ENCODE measurements at regions not wholly inside any gene's neighbourhood (a gene's known extent, or its start where the extent isn't known, plus 50 kb on each side); places are given as distances from the start of the nearest gene placed in this dataset.

- peaks cover 2% of the 10 kb centered on the region for H3K27me3 ChIP-seq (ENCODE audit: insufficient read depth, low read length, poor library complexity)
- DNase-seq (no peak), ATAC-seq (ENCODE audit: insufficient read depth, low read depth) (no peak)
- no peaks in the 10 kb centered on the region for H3K79me2 ChIP-seq (ENCODE audit: insufficient read depth, low read length)
- H3K27ac ChIP-seq (ENCODE audit: low read length): no peak overlapping the region
- no peaks in the 10 kb centered on the region for H4K20me1 ChIP-seq (ENCODE audit: insufficient read depth, low read length)
- H3K4me2 ChIP-seq (ENCODE audit: insufficient read depth, low read length): no peak overlapping the region
- H3K9me3 ChIP-seq (ENCODE audit: insufficient read depth, low read length, severe bottlenecking): no peaks in the 10 kb centered on the region
- TF ChIP-seq, protein P1, sequence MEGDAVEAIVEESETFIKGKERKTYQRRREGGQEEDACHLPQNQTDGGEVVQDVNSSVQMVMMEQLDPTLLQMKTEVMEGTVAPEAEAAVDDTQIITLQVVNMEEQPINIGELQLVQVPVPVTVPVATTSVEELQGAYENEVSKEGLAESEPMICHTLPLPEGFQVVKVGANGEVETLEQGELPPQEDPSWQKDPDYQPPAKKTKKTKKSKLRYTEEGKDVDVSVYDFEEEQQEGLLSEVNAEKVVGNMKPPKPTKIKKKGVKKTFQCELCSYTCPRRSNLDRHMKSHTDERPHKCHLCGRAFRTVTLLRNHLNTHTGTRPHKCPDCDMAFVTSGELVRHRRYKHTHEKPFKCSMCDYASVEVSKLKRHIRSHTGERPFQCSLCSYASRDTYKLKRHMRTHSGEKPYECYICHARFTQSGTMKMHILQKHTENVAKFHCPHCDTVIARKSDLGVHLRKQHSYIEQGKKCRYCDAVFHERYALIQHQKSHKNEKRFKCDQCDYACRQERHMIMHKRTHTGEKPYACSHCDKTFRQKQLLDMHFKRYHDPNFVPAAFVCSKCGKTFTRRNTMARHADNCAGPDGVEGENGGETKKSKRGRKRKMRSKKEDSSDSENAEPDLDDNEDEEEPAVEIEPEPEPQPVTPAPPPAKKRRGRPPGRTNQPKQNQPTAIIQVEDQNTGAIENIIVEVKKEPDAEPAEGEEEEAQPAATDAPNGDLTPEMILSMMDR (IDR thresholded peaks at IDR 0.05; ENCODE audit: borderline replicate concordance, extremely low read depth, low read length, poor library complexity, severe bottlenecking): no peak
- no peak for TF ChIP-seq EZH2 (IDR thresholded peaks at IDR 0.05; ENCODE audit: borderline replicate concordance, low read depth, low read length, severe bottlenecking)
- no peak overlapping the region for H3K4me3 ChIP-seq (ENCODE audit: low read depth in 1 of 2, low read length in 2 of 2)
- H3K36me3 ChIP-seq (ENCODE audit: insufficient read depth, low read length): no peaks in the 10 kb centered on the region
- no peak overlapping the region for H2AFZ ChIP-seq (ENCODE audit: low read depth, low read length)
- H3K4me1 ChIP-seq (ENCODE audit: insufficient read depth, low read length): no peaks in the 10 kb centered on the region
- no peak overlapping the region for H3K9ac ChIP-seq (ENCODE audit: low read depth, low read length)
These were observed 53.8 kb upstream of the P3H2 start for GRCh38 chr3:190174471-190174870.

GRCh38 chr3:190173426-190173825 is 52.7 kb upstream of the P3H2 start:
- ATAC-seq (ENCODE audit: insufficient read depth, low read depth): no peak
- H3K4me2 ChIP-seq (ENCODE audit: insufficient read depth, low read length): no peak overlapping the region

GRCh38 chr3:190172751-190173150 is 52.1 kb upstream of the P3H2 start:
- no peaks in the 10 kb centered on the region for H4K20me1 ChIP-seq (ENCODE audit: insufficient read depth, low read length)
- H3K4me1 ChIP-seq (ENCODE audit: insufficient read depth, low read length): no peaks in the 10 kb centered on the region
- H3K9ac ChIP-seq (ENCODE audit: low read depth, low read length): no peak overlapping the region
- no peaks in the 10 kb centered on the region for H3K79me2 ChIP-seq (ENCODE audit: insufficient read depth, low read length)
- H3K27me3 ChIP-seq (ENCODE audit: insufficient read depth, low read length, poor library complexity): peaks cover 5% of the 10 kb centered on the region
- H3K4me2 ChIP-seq (ENCODE audit: insufficient read depth, low read length): no peak overlapping the region
- H2AFZ ChIP-seq (ENCODE audit: low read depth, low read length): no peak overlapping the region
- no peaks in the 10 kb centered on the region for H3K9me3 ChIP-seq (ENCODE audit: insufficient read depth, low read length, severe bottlenecking)
- TF ChIP-seq EZH2 (IDR thresholded peaks at IDR 0.05; ENCODE audit: borderline replicate concordance, low read depth, low read length, severe bottlenecking): no peak
- TF ChIP-seq, protein P1 (IDR thresholded peaks at IDR 0.05; ENCODE audit: borderline replicate concordance, extremely low read depth, low read length, poor library complexity, severe bottlenecking): no peak
- ATAC-seq (ENCODE audit: insufficient read depth, low read depth) (no peak), DNase-seq (no peak)
- H3K4me3 ChIP-seq (ENCODE audit: low read depth in 1 of 2, low read length in 2 of 2): no peak overlapping the region
- H3K27ac ChIP-seq (ENCODE audit: low read length): no peak overlapping the region
- H3K36me3 ChIP-seq (ENCODE audit: insufficient read depth, low read length): no peaks in the 10 kb centered on the region

More at GRCh38 chr3:190173426-190173825, 52.7 kb upstream of the P3H2 start:
- no peak overlapping the region for H3K9ac ChIP-seq (ENCODE audit: low read depth, low read length)
- no peak for DNase-seq
- H3K36me3 ChIP-seq (ENCODE audit: insufficient read depth, low read length): no peaks in the 10 kb centered on the region
- H3K27me3 ChIP-seq (ENCODE audit: insufficient read depth, low read length, poor library complexity): peaks cover 5% of the 10 kb centered on the region
- H3K4me3 ChIP-seq (ENCODE audit: low read depth in 1 of 2, low read length in 2 of 2): no peak overlapping the region
- H2AFZ ChIP-seq (ENCODE audit: low read depth, low read length): no peak overlapping the region
- no peaks in the 10 kb centered on the region for H4K20me1 ChIP-seq (ENCODE audit: insufficient read depth, low read length)
- no peaks in the 10 kb centered on the region for H3K4me1 ChIP-seq (ENCODE audit: insufficient read depth, low read length)
- H3K27ac ChIP-seq (ENCODE audit: low read length): no peak overlapping the region
- no peaks in the 10 kb centered on the region for H3K79me2 ChIP-seq (ENCODE audit: insufficient read depth, low read length)
- TF ChIP-seq, protein P1 (IDR thresholded peaks at IDR 0.05; ENCODE audit: borderline replicate concordance, extremely low read depth, low read length, poor library complexity, severe bottlenecking): no peak
- TF ChIP-seq EZH2 (IDR thresholded peaks at IDR 0.05; ENCODE audit: borderline replicate concordance, low read depth, low read length, severe bottlenecking): no peak
- no peaks in the 10 kb centered on the region for H3K9me3 ChIP-seq (ENCODE audit: insufficient read depth, low read length, severe bottlenecking)
